ACC112 (cell line): ENCODE measurements at regions not wholly inside any gene's neighbourhood (a gene's known extent, or its start where the extent isn't known, plus 50 kb on each side); places are given as distances from the start of the nearest gene placed in this dataset.
A peak's percentile ranks its signal among the peaks of the same experiment; 100 is the strongest.

Experiments used
- H2AFZ ChIP-seq: fragments of 200-600 bp; sonication (generic); one replicate; pipeline ENCODE4 v1.6.0; 2017; ENCODE audit warnings: antibody characterized with exemption, low read length; ENCODE audit not compliant: unreplicated experiment
- H3K27ac ChIP-seq: fragments of 200-600 bp; sonication (generic); 2 replicates; pipeline ENCODE4 v1.5.1; 2014; ENCODE audit warnings: low read depth, mild to moderate bottlenecking, antibody characterized with exemption, low read length, moderate library complexity
- H3K27me3 ChIP-seq: fragments of 200-600 bp; sonication (generic); 2 replicates; pipeline ENCODE4 v1.6.1; 2014; ENCODE audit warnings: mild to moderate bottlenecking, antibody characterized with exemption, low read length, moderate library complexity, mixed read lengths; ENCODE audit not compliant: insufficient read depth
- H3K36me3 ChIP-seq: fragments of 200-600 bp; sonication (generic); 2 replicates; pipeline ENCODE4 v1.6.1; 2016; ENCODE audit warnings: mild to moderate bottlenecking, antibody characterized with exemption, low read length, moderate library complexity, mixed read lengths; ENCODE audit not compliant: insufficient read depth
- H3K4me1 ChIP-seq: fragments of 200-600 bp; sonication (generic); one replicate; pipeline ENCODE4 v1.6.1; 2016; ENCODE audit warnings: low read length, mixed read lengths; ENCODE audit not compliant: insufficient read depth, unreplicated experiment, control insufficient read depth
- H3K4me3 ChIP-seq: fragments of 200-600 bp; sonication (generic); 2 replicates; pipeline ENCODE4 v1.5.1; 2014; ENCODE audit warnings: mild to moderate bottlenecking, low read depth, low read length
- H3K79me2 ChIP-seq: fragments of 200-600 bp; sonication (generic); one replicate; pipeline ENCODE4 v1.6.0; 2016; ENCODE audit warnings: low read length; ENCODE audit not compliant: control insufficient read depth, unreplicated experiment, insufficient read depth

DNA sequence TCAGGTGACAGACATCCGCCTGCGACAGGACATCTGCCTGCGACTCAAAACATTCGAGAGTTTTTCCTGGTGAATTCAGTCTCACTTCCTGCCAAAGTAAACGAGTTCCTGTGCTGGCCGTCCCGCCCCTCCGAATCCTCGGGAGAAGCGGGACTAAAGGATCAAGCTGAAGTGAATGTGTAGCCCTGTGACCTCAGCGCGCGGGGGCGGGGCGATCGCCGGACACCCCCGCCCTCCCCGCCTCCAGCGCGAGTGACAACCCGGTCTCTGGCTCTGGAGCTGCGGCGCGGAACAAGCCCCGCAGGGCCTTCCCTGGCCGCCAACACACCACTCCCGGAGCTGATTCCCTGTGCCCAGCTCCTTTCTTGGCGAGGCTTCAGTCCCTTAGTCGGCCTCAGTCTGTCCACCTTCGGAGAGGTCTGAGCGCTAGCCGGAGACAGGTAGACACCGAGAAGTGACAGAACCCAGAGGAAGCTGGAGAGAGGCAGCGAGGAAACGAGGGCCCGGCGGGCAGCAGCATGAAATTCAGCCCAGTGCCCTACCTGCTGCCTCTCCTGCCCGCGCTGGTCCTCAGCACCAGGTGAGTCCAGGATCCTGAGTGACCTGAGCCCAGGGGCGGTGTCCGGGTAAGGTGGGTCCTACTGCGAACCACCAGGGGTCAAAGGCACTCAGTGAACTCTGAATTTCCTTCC lies 766.4 kb upstream of the LUZP2 start:
- Histone ChIP-seq H3K4me3 (no peak overlapping the region), H2AFZ (no peak overlapping the region), H3K27ac (no peak overlapping the region), H3K27me3 (no peaks in the 10 kb centered on the region), H3K79me2 (no peaks in the 10 kb centered on the region), H3K36me3 (no peaks in the 10 kb centered on the region), H3K4me1 (peaks cover 26% of the 10 kb centered on the region)

DNA sequence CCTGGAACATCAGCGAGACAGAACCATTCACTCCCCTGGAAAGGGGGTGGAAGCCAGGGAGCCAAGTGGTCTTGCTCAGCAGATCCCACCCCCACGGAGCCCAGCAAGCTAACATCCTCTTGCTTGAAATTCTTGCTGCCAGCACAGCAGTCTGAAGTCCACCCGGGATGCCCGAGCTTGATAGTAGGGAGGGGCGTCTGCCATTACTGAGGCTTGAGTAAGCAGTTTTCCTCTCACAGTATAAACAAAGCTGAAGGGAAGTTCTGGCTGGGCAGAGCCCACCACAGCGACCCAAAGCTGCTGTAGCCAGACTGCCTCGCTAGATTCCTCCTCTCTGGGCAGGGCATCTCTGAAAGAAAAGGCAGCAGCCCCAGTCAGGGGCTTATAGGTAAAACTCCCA lies 764.8 kb upstream of the LUZP2 start:
- no peaks in the 10 kb centered on the region for H3K36me3 ChIP-seq
- peak overlapping the region; percentile 50 for H2AFZ ChIP-seq
- H3K27ac ChIP-seq, result no peak overlapping the region
- no peak overlapping the region for H3K4me3 ChIP-seq
- H3K4me1 ChIP-seq, result peaks cover 13% of the 10 kb centered on the region
- H3K27me3 ChIP-seq, result no peaks in the 10 kb centered on the region
- H3K79me2 ChIP-seq, result no peaks in the 10 kb centered on the region

DNA sequence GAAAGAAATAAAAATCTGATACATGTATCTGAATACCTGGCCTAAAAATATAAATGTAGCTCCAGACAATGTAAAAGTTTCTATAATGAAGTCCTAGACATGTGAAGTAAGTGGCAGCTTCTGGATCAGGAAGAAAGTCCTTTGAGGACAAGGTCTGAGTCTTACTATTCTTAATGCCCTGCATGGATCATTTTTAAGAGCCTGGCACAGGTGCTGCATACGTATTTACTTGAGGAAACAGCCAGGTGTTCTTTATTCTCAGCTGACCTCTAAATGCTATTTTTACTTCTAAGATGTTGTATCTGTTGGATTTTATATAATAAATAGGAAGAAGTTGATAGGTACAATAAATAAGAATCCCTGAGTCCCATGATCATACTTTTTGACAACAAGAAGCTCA lies 750.0 kb upstream of the LUZP2 start:
- Histone ChIP-seq H3K79me2 (no peaks in the 10 kb centered on the region), H3K4me1 (peaks cover 10% of the 10 kb centered on the region), H2AFZ (no peak overlapping the region), H3K4me3 (no peak overlapping the region), H3K36me3 (no peaks in the 10 kb centered on the region), H3K27ac (no peak overlapping the region), H3K27me3 (no peaks in the 10 kb centered on the region)

DNA sequence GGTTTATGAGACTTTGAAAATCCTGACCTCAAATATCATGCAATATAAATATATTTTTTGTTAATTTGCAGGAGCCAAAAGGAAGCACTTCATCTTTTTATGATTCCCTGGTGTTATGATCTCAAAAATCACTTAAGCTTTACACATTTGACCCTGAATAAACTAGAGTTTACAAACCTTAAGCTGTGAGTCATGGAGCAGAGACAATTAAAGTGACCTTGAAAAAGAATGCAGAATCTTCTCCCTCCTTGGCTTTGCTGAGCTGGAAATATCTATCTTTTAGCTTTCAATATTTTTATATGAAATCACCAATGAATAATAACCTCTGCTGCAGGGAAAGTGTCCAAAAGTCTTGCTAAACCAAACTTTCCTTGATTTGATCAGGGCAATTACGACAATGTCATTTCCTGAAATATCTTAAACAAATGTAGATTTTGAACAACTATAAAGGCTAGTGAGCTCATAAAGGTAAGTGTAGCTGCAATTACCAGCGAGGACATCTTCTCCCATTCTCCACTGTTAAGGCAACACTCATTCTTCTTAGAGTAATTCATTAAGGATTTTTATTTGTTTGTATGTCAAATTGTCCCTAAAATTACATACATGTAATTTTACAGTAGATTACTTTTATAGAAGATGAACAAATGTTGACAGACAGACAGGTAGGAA lies 747.0 kb upstream of the LUZP2 start:
- Histone ChIP-seq H2AFZ (no peak overlapping the region), H3K27me3 (no peaks in the 10 kb centered on the region), H3K4me3 (no peak overlapping the region), H3K4me1 (peaks cover 10% of the 10 kb centered on the region), H3K79me2 (no peaks in the 10 kb centered on the region), H3K36me3 (no peaks in the 10 kb centered on the region), H3K27ac (no peak overlapping the region)

DNA sequence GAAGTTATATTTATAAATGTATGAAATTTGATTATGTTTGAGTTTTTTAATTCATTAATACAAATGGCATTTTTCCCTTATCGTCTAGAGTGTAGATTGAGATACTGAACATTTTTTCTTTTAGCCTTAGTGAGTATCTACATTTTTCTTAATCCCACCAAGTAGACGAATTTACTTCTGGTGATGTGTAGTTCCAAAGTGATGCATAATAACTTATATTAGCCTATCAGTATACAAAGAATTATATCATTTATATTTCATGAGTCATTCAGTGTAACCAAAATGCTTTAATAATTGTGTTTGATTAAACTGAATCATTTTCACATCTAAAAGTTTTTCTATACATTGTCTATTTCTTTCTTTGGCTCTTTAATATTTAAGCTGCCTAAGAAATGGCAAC lies 745.6 kb upstream of the LUZP2 start:
- no peak overlapping the region for H3K27ac ChIP-seq
- no peak overlapping the region for H2AFZ ChIP-seq
- no peaks in the 10 kb centered on the region for H3K36me3 ChIP-seq
- no peaks in the 10 kb centered on the region for H3K79me2 ChIP-seq
- peaks cover 10% of the 10 kb centered on the region for H3K4me1 ChIP-seq
- H3K27me3 ChIP-seq, result no peaks in the 10 kb centered on the region
- no peak overlapping the region for H3K4me3 ChIP-seq

- Histone ChIP-seq H2AFZ (no peak overlapping the region), H3K27me3 (no peaks in the 10 kb centered on the region), H3K27ac (no peak overlapping the region), H3K36me3 (no peaks in the 10 kb centered on the region), H3K79me2 (no peaks in the 10 kb centered on the region), H3K4me3 (no peak overlapping the region), H3K4me1 (peaks cover 1% of the 10 kb centered on the region)
Observed at GRCh38 chr11:23755076-23755475, 741.8 kb upstream of the LUZP2 start.

DNA sequence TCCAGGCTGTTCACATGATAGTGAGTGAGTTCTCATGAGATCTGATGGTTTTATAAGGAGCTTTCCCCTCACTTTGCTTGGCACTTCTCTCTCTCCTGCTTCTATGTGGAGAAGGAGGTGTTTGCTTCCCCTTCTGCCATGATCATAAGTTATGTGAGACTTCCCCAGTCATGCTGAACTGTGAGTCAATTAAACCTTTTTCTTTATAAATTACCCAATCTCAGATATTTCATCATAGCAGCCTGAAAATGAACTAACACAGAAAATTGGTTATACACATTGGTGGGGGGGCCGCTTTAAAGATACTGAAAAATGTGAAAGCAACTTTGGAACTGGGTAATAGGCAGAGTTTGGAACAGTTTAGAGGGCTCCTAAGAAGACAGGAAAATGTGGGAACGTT lies 741.1 kb upstream of the LUZP2 start:
- no peak overlapping the region for H3K4me3 ChIP-seq
- H2AFZ ChIP-seq, result no peak overlapping the region
- no peaks in the 10 kb centered on the region for H3K27me3 ChIP-seq
- no peak overlapping the region for H3K27ac ChIP-seq
- no peaks in the 10 kb centered on the region for H3K36me3 ChIP-seq
- H3K4me1 ChIP-seq, result no peaks in the 10 kb centered on the region
- H3K79me2 ChIP-seq, result no peaks in the 10 kb centered on the region

- no peak overlapping the region for H2AFZ ChIP-seq
- H3K4me1 ChIP-seq, result no peaks in the 10 kb centered on the region
- H3K36me3 ChIP-seq, result no peaks in the 10 kb centered on the region
- H3K4me3 ChIP-seq, result no peak overlapping the region
- no peak overlapping the region for H3K27ac ChIP-seq
- no peaks in the 10 kb centered on the region for H3K79me2 ChIP-seq
- no peaks in the 10 kb centered on the region for H3K27me3 ChIP-seq
Observed at GRCh38 chr11:23759489-23759888, 737.4 kb upstream of the LUZP2 start.

GRCh38 chr11:23764286-23764685 lies 732.6 kb upstream of the LUZP2 start:
- Histone ChIP-seq H2AFZ (no peak overlapping the region), H3K4me3 (no peak overlapping the region), H3K27ac (no peak overlapping the region), H3K36me3 (no peaks in the 10 kb centered on the region), H3K27me3 (no peaks in the 10 kb centered on the region), H3K4me1 (peaks cover 6% of the 10 kb centered on the region), H3K79me2 (no peaks in the 10 kb centered on the region)

GRCh38 chr11:23765682-23766252 lies 731.1 kb upstream of the LUZP2 start:
- no peak overlapping the region for H2AFZ ChIP-seq
- no peaks in the 10 kb centered on the region for H3K79me2 ChIP-seq
- H3K27ac ChIP-seq, result no peak overlapping the region
- H3K4me3 ChIP-seq, result no peak overlapping the region
- peaks cover 6% of the 10 kb centered on the region for H3K4me1 ChIP-seq
- H3K27me3 ChIP-seq, result no peaks in the 10 kb centered on the region
- no peaks in the 10 kb centered on the region for H3K36me3 ChIP-seq

GRCh38 chr11:23767576-23767975 lies 729.3 kb upstream of the LUZP2 start:
- H3K4me3 ChIP-seq, result no peak overlapping the region
- H3K36me3 ChIP-seq, result no peaks in the 10 kb centered on the region
- no peak overlapping the region for H2AFZ ChIP-seq
- H3K27ac ChIP-seq, result no peak overlapping the region
- H3K27me3 ChIP-seq, result no peaks in the 10 kb centered on the region
- H3K4me1 ChIP-seq, result peaks cover 6% of the 10 kb centered on the region
- no peaks in the 10 kb centered on the region for H3K79me2 ChIP-seq
